ENCODE measurements at regions not wholly inside any gene's neighbourhood (a gene's known extent, or its start where the extent isn't known, plus 50 kb on each side); places are given as distances from the start of the nearest gene placed in this dataset.

DNA sequence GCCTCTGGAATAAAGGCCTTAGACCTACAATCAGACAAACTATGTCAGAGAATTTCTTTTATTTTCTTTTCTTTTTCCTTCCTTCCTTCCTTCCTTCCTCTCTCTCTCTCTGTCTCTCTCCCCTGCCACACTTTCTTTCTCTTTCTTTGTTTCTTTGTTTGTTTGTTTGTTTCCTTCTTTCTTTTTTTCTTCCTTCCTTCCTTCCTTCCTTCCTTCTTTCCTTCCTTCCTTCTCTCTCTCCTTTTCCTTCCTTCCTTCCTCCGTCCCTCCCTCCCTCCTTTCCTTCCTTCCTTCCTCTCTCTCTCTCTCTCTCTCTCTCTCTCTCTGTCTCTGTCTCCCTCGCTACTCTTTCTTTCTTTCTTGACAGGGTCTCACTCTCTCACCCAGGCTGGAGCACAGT is 242.6 kb downstream of the GATA3 start:
- Histone ChIP-seq H3K27me3 (ENCODE audit: low read length) (no peaks in the 10 kb centered on the region; the same call in 1 of the 2 replicates), H3K4me3 (ENCODE audit: insufficient read depth, low read length, poor library complexity, severe bottlenecking) (no peak overlapping the region), H3K27ac (ENCODE audit: low read depth, low read length) (no peak overlapping the region), H2AFZ (ENCODE audit: low read depth, low read length, severe bottlenecking) (no peak overlapping the region), H3K9me2 (replicated peaks; ENCODE audit: insufficient read depth, low read length) (no peaks in the 10 kb centered on the region), H3K79me2 (ENCODE audit: insufficient read depth, low read length) (no peaks in the 10 kb centered on the region), H3K9ac (ENCODE audit: low read length) (no peak overlapping the region), H3K4me2 (ENCODE audit: low read depth, low read length, poor library complexity, severe bottlenecking) (no peak overlapping the region), H3K36me3 (ENCODE audit: low read length) (no peaks in the 10 kb centered on the region), H4K20me1 (ENCODE audit: low read depth, low read length) (no peaks in the 10 kb centered on the region), H3K9me3 (ENCODE audit: insufficient read depth, low read length) (no peaks in the 10 kb centered on the region), H3F3A (ENCODE audit: insufficient read depth) (no peaks in the 10 kb centered on the region)
- TF ChIP-seq, protein P1, sequence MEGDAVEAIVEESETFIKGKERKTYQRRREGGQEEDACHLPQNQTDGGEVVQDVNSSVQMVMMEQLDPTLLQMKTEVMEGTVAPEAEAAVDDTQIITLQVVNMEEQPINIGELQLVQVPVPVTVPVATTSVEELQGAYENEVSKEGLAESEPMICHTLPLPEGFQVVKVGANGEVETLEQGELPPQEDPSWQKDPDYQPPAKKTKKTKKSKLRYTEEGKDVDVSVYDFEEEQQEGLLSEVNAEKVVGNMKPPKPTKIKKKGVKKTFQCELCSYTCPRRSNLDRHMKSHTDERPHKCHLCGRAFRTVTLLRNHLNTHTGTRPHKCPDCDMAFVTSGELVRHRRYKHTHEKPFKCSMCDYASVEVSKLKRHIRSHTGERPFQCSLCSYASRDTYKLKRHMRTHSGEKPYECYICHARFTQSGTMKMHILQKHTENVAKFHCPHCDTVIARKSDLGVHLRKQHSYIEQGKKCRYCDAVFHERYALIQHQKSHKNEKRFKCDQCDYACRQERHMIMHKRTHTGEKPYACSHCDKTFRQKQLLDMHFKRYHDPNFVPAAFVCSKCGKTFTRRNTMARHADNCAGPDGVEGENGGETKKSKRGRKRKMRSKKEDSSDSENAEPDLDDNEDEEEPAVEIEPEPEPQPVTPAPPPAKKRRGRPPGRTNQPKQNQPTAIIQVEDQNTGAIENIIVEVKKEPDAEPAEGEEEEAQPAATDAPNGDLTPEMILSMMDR (IDR thresholded peaks at IDR 0.05; ENCODE audit: insufficient read depth, low read length, poor library complexity, severe bottlenecking): no peak
- no peak for TF ChIP-seq EZH2phosphoT487 (conservative IDR thresholded peaks at IDR 0.05; ENCODE audit: low read length)

DNA sequence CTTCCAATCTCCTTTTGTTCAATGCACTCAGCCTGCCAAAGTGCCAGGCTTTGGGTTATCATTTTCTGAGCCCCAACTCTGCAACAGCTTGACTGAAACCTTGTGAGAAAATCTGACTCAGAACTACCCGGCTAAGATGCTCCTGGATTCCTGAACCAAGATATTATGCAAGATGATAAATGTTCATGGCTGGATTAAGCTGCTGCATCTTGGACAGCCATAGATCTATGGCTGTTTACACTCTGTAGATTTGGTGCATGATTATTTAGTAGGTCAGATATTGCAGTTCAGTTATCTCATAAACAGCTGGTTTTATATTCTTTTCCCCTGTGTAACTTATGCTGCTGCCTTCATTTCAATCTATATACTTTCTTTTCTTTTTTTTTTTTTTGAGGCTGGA is 243.5 kb downstream of the GATA3 start:
- Histone ChIP-seq H2AFZ (ENCODE audit: low read depth, low read length, severe bottlenecking) (no peak overlapping the region), H3K9me3 (ENCODE audit: insufficient read depth, low read length) (no peaks in the 10 kb centered on the region), H3K9ac (ENCODE audit: low read length) (no peak overlapping the region), H3F3A (ENCODE audit: insufficient read depth) (no peaks in the 10 kb centered on the region), H3K36me3 (ENCODE audit: low read length) (no peaks in the 10 kb centered on the region), H3K4me2 (ENCODE audit: low read depth, low read length, poor library complexity, severe bottlenecking) (no peak overlapping the region), H4K20me1 (ENCODE audit: low read depth, low read length) (no peaks in the 10 kb centered on the region), H3K27ac (ENCODE audit: low read depth, low read length) (no peak overlapping the region), H3K27me3 (ENCODE audit: low read length) (no peaks in the 10 kb centered on the region; the same call in 1 of the 2 replicates), H3K4me3 (ENCODE audit: insufficient read depth, low read length, poor library complexity, severe bottlenecking) (no peak overlapping the region), H3K79me2 (ENCODE audit: insufficient read depth, low read length) (no peaks in the 10 kb centered on the region), H3K9me2 (replicated peaks; ENCODE audit: insufficient read depth, low read length) (no peaks in the 10 kb centered on the region)
- TF ChIP-seq, protein P1 (IDR thresholded peaks at IDR 0.05; ENCODE audit: insufficient read depth, low read length, poor library complexity, severe bottlenecking): no peak
- TF ChIP-seq EZH2phosphoT487 (conservative IDR thresholded peaks at IDR 0.05; ENCODE audit: low read length): no peak

DNA sequence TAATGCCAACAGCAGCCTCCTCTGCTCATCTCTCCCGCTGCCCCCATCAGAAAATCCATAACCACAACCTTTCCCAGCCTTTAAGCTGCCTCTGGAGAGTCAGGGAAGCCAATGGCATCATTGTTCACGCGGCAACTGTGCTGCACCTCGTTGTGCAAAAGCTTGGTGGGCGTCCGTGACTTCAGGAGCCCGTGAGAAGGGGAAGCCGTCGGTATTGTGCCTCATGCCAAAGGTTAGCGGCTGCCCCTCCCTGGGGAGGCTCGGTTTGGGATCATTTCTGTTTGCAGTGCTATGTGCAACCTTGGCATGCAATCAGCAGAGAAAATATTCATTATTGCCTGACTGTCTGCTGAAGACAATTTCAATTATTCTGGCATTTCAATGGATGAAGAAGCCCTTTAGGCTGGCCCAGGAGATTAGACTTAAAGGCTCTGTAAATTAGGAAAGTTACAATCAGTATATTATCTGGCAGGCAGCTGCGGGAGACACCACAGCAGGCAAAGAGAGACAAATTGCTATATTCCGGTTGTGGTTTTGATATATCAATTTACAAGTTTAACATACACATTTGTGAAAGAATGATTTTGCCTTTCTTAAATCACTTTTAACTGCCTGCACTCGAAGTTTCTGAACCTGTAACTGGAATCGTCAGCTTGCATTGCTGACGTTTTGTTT is 244.5 kb downstream of the GATA3 start:
- TF ChIP-seq, protein P1 (IDR thresholded peaks at IDR 0.05; ENCODE audit: insufficient read depth, low read length, poor library complexity, severe bottlenecking): no peak
- no peak for TF ChIP-seq EZH2phosphoT487 (conservative IDR thresholded peaks at IDR 0.05; ENCODE audit: low read length)
- Histone ChIP-seq H3K27ac (ENCODE audit: low read depth, low read length) (no peak overlapping the region), H3K27me3 (ENCODE audit: low read length) (no peaks in the 10 kb centered on the region; the same call in 1 of the 2 replicates), H3K4me3 (ENCODE audit: insufficient read depth, low read length, poor library complexity, severe bottlenecking) (no peak overlapping the region), H2AFZ (ENCODE audit: low read depth, low read length, severe bottlenecking) (no peak overlapping the region), H4K20me1 (ENCODE audit: low read depth, low read length) (no peaks in the 10 kb centered on the region), H3F3A (ENCODE audit: insufficient read depth) (no peaks in the 10 kb centered on the region), H3K9me3 (ENCODE audit: insufficient read depth, low read length) (no peaks in the 10 kb centered on the region), H3K4me2 (ENCODE audit: low read depth, low read length, poor library complexity, severe bottlenecking) (no peak overlapping the region), H3K9ac (ENCODE audit: low read length) (no peak overlapping the region), H3K79me2 (ENCODE audit: insufficient read depth, low read length) (no peaks in the 10 kb centered on the region), H3K36me3 (ENCODE audit: low read length) (no peaks in the 10 kb centered on the region), H3K9me2 (replicated peaks; ENCODE audit: insufficient read depth, low read length) (no peaks in the 10 kb centered on the region)
